ENCODE measurements at regions not wholly inside any gene's neighbourhood (a gene's known extent, or its start where the extent isn't known, plus 50 kb on each side); places are given as distances from the start of the nearest gene placed in this dataset.
A peak's percentile ranks its signal among the peaks of the same experiment; 100 is the strongest.
"Not testable (repeated sequence)": the region's sequence is repeated elsewhere in the genome, so short reads cannot be mapped to it uniquely, and the experiment has no call there.

DNA sequence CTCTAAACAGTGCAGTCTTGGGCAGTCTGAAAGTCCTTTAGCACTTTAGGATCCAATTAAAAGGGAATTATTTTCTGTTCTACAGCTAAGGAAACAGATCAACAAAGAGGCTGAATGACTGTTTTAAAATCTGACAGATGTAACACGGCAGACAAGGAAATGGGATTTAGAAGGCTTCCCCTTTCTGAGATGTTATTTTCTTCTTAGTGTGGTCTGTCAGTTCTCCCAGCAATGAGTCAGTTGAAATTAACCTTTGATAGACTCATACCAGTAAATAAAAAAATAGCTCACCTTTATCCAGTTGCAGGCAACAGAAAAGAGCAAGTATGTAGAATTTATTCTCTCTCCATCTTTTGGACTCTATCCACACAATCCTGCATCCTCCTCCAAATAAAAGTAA, 98.1 kb downstream of the NEDD1 start:
- DNase-seq: no peak

DNA sequence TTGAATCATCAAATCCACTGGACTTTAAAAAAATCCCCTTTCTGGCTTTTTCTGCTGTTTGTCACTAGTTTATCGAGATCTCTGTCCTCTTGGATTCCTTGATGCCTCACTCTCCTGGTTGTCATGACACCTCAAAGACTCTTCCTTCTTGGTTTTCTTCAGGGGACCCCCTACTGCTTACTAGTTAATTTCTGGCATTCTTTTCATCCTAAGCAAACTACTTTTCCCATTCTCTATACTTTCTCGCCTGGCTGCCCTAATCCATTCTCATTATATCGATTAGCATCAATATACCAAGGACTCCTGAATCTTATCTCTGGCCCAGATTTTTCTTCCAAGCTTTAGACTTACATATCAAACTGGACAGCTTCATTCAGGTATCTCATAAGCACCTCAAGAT, 98.6 kb downstream of the NEDD1 start:
- no peak for DNase-seq

DNA sequence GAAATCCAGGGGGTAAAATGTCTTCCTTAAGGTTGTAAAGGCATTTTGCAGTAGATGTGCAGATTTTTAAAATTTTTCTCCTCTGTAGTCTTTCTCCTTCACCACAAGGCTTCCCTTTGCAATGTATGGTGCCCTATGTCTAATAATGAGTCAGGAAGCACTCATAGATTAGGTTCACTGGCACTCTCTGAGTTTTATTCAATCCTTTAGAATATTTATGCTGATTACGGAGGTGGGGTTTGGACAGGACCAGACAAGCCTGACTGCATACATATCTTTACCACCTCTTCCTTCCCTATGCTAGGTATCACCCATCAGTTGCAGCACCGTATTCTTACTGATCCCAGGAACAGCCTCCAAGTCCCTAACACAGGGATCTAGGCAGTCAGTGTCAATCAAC, 99.5 kb downstream of the NEDD1 start:
- no peak for DNase-seq

DNA sequence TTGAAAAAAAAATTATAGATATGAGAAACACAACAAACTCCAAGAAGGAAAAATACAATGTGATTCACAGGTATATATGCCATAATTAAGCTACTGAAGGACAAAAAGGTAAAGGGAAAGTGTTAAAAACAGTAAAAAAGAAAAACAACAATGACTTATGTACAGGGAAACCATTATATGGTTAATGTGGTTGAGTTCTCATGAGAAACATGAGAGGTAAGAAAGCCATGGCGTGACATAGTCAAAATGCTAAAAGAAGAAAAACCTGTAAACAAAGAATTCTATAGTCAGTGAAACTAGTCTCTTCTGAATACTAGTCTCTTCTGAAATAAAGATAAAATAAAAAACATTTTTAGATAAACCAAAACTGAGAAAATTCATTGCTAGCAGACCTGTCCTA, 109.1 kb downstream of the NEDD1 start:
- DNase-seq: no peak

DNA sequence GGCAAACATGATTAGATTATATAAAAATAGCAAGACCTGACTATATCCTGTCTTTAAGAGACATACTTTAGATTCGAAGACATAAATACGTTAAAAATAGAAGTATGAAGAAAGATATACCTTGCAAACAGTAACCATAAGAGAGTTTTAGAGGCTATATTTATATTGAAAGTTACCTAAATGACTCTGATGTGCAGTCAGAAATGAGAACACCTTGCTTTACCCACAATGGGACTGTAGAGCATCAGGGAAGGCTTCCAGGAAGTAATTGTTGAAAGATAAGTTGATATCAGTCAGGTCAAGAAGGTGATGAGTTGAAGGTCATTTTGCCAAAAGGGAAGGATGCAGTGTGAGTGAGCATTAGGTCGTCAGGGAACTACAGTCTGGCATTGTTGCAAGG, 110.2 kb downstream of the NEDD1 start:
- no peak for DNase-seq

DNA sequence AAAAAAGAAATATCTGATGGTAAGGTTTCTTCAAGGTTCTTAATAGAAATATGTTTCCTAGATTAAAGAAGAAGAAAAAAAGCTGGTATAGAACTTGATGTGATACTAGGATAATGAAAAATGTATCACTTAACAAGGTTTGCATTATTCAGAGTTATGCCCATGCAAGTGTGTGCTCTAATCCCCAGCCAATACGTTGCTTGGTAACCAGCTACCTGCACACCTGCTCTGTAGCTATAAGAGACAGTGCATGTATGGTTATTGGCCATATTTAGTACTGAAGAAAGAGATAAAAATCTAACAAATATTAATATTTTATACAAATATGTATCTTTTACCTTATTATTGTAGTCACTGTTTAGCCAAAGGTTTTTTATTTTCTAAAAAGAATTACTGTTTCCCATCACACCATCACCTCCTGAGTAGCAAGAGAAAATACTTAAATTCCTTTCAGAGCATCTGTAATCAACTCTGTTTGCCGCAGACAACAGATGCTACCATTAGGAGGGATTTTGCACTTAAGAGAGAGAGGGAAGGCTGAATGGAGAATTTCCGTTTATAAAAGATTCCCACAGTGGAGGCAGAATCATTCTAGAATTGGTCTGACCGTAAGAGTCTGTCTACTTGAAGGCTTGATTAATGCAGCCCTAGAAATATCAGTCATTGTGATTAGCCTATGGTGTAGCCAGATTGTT, 115.6 kb downstream of the NEDD1 start:
- no peak for DNase-seq

DNA sequence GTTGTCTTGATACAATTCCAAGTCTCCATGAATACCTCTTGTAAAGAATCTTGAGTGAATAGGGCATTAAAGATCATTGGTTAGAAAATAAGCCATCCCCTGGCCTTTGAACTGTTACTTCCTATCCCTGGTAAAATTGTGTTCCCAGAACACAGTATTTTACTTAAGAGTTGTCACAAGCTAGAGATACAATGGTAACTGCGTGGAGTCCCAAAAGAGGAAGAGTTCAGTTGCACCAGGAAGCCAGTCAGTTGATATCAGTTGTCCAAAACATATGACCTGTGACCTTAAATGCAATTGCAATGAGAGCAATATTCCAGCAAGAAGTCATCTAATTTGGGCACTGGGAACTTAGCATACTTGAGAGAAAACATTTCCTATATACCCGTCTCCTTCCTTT, 117.3 kb downstream of the NEDD1 start:
- DNase-seq: no peak

DNA sequence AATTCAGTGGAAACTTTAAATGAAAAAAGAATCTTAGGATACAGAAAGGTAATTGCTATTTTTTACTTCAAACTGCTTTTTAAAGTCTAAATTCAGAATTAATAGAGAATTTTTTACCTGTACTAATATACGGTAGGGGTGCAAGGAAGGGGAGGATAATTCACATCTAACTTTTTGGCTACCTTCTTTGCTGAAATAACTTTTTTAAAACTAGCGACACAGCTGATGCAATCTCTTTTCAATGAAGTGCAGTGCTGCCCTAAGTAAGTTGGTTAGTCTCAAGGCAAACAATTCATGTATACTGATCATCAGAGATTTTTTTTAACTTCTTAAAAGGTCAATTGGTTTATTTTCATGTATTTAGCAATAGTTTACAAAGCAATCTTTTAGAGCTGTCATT, 119.8 kb downstream of the NEDD1 start:
- no peak for DNase-seq

DNA sequence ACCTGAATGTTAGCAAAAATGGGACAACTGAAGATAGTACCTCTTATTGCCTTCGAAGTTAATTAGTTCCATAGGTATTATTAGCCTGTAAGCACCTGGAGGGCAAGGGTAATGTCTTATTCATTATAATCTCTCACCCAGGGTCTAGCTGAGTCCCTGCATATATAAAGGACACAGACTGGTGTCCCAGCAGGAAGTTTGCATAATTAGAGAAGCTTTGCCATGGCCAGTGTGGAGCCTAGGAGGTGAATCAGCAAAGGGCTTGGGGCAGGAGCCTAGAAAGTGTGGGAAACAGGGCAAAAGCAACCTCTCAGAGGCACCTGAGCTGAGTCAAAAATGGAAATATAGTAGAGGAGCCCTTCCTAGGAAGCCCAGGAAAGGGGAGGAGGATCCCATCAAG, 120.4 kb downstream of the NEDD1 start:
- no peak for DNase-seq

DNA sequence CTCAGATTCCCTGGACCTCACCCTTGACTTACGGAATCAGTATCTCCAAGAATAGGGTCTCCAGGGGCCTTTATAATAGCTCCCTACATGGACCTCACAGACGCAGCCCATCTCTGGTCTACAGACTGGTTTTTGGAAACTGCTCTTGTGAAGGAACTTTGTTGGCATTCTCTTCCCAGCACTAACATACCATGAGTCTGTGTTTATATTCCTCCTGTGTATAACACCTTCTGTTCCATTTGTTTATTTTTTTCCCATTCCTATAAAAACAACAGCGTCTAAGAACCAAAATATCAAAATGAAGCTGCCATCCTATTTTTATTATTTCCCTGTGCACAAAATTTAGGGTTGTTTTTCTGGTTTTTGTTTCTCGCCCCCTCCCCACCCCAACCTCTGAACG, 131.1 kb downstream of the NEDD1 start:
- no peak for DNase-seq

DNA sequence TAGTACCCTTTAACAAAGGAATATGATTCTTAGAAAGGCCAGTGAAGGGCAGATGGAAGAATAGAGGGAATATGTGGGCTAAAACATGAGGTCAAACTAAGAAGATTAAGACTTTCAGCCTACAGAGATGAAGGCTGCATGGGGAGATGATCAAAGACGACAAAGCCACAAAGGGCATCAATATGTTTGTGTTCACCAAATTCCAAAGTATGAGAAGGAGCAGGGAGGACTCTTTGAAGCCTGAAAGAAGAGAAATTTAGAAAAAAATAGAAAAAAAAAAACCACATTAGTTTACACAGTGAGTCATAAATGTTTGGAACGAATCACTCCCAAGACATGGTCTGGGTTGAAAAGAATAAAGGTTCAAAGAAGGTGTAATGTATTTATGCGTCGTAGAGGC, 131.8 kb downstream of the NEDD1 start:
- no peak for DNase-seq

DNA sequence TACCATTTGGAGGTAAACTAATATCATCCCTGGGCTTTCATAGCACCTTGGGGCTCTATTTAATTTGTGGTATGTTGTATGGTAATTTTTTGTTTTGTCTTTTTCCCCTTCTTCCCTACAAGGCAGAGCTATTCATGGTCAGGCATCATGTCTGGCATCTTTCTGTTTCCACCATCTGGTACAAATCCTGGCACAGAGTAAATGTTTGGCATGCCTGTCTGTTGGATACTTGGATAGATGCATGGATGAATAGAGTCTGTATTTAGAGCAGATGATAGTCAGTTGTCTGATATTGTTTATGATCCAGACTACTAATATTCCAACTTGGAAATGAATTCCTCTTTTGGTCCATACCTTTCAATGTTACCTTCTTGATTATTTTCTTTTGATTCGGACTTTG, 139.8 kb downstream of the NEDD1 start:
- no peak for DNase-seq

DNA sequence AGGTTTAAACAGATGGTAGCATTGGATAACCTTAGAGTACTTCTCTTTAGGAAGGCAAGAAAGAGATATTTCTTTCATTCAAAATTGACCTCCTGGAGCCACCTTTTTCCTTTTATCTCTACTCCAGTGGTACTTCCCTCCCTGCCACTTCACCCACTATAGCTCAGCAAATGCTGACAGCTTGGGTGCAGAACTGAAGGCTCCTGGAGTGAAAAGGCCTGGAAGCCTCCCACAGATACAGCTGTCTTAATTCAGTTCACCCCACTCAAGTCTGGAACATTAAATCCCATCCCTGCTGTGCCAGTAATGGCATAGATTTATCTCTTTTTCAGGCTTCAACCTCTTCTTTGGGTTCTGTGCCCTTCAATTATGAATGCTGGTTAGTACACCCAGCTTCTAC, 140.3 kb downstream of the NEDD1 start:
- DNase-seq: no peak

DNA sequence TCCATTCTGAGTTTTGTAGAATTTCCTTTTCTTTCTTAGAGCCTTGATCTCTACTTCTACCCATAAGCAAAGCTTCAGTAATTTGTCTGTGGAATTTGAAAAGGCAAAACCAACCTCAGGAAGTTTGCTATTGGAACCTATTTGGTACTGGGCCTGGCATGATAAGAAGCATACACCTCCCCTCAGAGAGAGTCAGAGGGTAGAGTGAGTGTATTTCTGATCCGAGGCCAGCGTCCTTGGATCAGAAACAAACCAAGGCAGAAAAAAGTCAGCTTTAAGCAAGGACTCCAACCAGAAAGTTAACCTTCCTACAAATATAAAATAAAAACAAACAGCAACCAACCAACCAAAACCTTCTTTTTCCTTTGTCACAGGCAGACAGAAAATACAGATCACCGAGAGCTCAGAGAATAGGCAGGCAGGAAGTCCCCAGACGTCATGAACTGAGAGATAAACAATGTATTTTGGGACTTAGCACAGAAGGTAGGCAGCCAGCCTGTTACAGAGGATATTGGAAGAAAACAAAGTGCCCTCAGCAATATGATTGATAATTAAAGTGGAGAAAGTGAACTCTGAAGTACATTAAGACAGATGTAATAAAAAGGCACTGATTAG, 141.5 kb downstream of the NEDD1 start:
- no peak for DNase-seq

DNA sequence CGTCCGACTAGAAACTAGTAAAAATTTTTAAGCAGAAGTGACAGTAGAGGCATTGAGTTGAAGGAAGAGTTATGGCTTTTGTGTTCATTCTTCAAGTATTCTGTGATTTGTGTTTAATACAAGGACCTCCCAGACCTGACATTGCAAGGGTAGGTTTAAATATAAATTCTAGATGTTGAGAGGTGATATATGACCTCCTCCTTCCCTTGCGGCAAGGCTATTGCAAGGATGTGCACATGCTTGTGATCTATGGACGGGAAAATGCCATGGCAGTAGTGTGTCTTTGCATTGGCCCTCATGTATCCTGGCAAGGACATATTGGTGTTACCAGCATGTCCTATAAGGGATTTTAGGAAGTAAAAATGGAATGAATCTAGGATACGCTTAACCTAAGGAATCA, 143.5 kb downstream of the NEDD1 start:
- DNase-seq: no peak

DNA sequence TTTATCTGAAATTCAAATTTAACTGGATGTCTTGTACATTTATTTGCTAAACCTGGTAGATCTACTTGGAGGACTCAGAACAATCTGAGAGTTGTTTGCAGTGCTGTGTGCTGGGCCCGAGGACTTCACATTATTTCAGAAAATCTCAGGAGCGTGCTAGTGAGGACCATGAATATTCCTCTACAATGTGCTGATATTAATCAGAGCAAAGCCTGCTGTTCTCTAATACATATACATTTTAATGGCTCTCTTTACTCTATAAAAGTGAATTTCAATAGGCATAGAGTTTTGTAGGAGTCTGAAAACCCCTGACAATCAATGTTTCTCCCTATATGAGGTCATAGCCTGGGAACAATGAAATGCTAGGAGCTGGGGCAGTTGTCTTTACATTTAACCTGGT, 144.3 kb downstream of the NEDD1 start:
- DNase-seq: no peak

DNA sequence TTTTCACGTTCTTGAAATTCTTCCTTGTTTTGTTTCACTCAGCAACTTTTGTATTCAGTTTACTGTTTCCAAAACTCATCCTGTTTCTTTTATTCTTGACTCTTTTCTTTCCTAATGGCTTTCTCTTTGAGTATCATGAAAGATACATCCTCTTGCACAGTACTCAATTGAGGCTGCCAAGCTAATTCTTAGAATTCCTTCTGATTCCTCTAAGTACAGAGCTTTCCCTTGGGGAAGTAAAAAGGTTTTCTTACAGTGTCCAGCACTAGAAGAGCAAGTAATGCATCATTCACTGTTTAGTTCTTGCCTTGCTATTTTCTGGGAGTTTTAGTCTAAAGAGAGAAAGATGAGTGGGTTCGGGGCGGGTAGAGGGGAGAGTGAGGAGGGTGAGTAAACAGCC, 154.1 kb downstream of the NEDD1 start:
- no peak for DNase-seq

DNA sequence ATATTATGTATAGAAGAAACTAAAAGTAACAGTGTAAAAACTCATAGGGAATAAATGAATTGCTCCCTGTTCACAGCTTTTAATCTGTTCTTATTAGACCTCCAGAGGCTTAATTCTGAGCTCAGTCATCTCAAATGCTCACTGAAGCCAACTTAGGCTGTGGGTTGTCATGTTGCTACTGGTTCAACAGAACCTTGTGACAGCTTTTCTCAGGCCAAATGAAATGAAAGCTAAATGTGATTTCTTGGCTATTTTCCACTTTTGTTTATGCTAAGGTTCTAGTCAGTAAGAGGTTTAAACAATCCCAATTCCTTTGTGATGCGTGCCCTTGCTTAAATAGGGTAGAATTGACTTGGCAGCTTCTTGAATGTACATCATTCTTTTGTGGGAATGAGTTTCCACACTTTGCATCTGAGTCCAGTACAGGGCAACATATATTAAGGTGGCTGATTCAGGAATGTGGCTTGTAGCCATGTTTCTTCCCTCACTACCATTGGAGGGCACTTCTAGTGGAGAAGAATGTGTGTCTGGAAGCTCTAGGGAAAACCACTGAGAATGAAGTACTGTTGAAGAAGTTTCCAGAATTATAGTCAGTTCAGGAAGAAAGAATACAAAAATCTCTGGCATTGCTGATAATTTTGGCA, 156.4 kb downstream of the NEDD1 start:
- DNase-seq: no peak

DNA sequence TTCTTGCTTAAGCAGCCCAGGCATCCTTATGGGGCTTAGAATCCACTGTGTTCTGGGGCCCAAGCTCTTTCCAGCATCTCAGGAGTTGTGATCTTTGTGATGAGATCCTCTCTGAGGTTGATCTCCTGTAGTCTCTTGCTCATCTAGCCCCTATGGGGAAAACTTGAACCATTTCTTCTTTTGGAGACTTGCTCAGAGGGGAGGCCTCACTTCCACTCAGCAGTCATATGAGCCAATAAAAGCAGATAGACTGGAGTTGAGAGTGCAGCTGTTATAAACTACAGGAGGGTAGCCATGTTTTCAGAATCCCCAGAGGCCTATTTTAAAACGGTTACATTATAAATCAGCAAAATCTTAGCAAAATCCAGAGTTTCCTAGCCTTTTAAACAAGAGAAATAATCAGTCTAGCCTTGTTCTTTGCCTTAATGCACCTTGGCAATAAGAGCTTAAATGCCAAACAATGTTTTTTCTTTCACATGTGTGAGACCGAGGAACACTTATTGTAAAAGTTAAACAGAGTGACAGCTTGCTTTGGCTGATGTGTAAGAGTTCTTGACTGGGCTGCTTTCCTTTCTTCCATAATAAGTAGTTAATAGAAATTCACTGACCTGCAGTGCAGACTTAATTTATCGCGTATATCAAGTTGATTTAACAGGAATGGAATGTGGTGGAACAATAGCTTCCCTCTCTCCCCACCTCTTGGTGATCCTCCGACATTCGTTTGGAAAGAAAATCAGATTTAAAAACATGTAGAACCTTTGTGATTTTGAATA, 168.3 kb downstream of the NEDD1 start:
- peak; percentile 69 for DNase-seq

DNA sequence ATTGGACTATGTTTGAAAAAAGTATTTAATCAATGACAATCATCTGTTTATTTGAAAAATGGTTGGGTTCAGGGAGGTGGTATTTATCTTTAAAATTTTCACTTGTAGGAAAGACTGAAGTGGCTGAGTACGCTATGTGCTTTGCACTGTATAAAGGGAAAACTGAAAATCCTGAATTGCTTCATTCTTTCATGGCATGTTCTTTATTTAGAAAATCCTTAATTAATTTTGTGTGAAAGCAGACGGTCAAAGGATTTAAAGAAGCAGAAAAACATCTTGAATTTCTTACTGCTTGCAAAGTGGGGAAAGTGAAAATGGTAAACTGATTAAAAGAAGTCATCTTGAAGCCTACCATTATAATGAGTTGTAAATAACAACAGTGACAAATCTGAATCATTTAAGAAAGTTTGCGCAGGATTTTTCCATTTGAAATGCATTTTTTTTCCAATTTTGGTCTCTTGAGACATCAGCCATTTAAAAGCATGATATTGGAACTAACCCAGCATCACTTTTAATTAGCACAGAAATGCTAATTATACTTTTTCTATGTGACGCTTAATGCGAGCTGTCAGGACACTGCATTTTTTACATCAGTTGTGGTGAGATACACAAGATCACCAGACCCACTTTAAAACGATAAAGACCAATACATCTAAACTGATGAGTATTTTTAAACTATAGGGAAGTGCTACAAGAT, 169.0 kb downstream of the NEDD1 start:
- no peak for DNase-seq

DNA sequence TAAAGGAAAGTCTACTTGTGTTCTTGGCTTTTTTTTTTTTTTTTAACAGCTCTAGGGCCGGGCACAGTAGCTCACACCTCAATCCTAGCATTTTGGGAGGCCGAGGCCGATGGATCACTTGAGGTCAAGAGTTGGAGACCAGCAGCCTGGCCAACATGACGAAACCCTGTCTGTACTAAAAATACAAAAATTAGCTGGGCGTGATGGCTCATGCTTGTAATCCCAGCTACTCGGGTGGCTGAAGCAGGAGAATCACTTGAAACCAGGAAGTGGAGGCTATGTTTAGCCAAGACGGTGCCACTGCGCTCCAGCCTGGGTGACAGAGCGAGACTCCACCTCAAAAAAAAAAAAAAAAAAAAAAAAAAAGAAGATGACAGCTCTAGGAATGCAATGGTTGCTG, 169.9 kb downstream of the NEDD1 start:
- DNase-seq: not testable (repeated sequence)

DNA sequence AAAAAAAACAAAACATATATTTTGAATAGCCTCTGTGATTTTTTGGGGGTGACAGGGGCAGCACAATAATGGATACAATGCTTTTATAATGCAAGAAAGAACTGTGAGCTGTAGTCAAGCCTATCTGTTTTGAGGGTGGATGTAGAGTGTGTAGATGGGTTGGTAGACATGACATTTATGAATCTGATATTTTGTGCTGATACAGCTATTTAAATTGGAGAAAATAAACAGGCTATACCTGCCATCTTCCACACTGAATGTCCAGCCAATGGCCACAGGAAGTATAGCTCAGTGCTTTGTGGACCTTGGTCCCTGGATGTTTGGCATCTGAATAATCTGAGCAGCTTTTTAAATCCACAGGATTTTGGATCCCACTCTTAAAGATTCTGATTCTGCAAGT, 175.0 kb downstream of the NEDD1 start:
- no peak for DNase-seq
